Ovary (tissue), 7 donors: ENCODE measurements at regions not wholly inside any gene's neighbourhood (a gene's known extent, or its start where the extent isn't known, plus 50 kb on each side); places are given as distances from the start of the nearest gene placed in this dataset.

ENCODE experiments used
- DNase-seq, 5 donors: peaks; one replicate each; pipeline ENCODE4 v3.0.0-alpha.2; 2019 to 2020
- H3K27ac ChIP-seq, 2 donors: fragments of 200-600 bp; one replicate each; pipeline versions ENCODE4 v1.5.1 to v1.8.0; 2019 to 2022
- H3K27me3 ChIP-seq: fragments of 200-600 bp; one replicate; pipeline ENCODE4 v1.8.0; 2022
- H3K36me3 ChIP-seq: fragments of 200-600 bp; sonication (generic); one replicate; pipeline ENCODE4 v1.5.1; 2019
- H3K4me1 ChIP-seq: one replicate; pipeline ENCODE4 v1.8.1; 2013; ENCODE audit warnings: mild to moderate bottlenecking, moderate library complexity; ENCODE audit not compliant: insufficient read depth
- H3K4me3 ChIP-seq: fragments of 200-600 bp; sonication (generic); one replicate; pipeline ENCODE4 v1.5.1; 2017
- H3K9me3 ChIP-seq, 2 donors: fragments of 200-600 bp in 1 of 2; sonication (generic) in 1 of 2; one replicate each; pipeline versions ENCODE4 v1.5.1 to v1.8.1; 2013 to 2019; ENCODE audit warnings: mild to moderate bottlenecking in 1 of 2, moderate library complexity in 1 of 2
- CTCF ChIP-seq, 3 donors: fragments of 450-650 bp in 2 of 3; fragments of 200-600 bp in 1 of 3; IDR thresholded peaks; one replicate each; pipeline versions ENCODE4 v1.5.1 to v1.8.0; 2016 to 2022; ENCODE audit warnings: antibody characterized with exemption in 3 of 3, mild to moderate bottlenecking in 1 of 3
- EP300 ChIP-seq: sonication (generic); formaldehyde crosslinking; IDR thresholded peaks from one replicate; pipeline ENCODE4 v1.6.1; 2017; ENCODE audit warnings: antibody characterized with exemption
- POLR2A ChIP-seq: fragments of 450-650 bp; IDR thresholded peaks from one replicate; pipeline ENCODE4 v1.6.1; 2017; ENCODE audit warnings: antibody characterized with exemption, mild to moderate bottlenecking, moderate library complexity
- WGBS, 3 donors: extraction: QIAGEN DNeasy Blood & Tissue Kit in 1 of 3; methylation state at CpG; one replicate each; pipeline versions ENCODE4 v1.1.5 to v1.1.7; 2013 to 2017; 5-methylcytosine and 5-hydroxymethylcytosine counted together
- intact Hi-C, 4 donors: fragments of 100-400 bp; cut with DNase I; formaldehyde crosslinking; loops; one replicate each; pipeline versions ENCODE4 v1.11.0 to v1.15.1; 2022 to 2023
- donor health status: DM: no; HTN: no; CAD: no; lungs with moderate emphysema.
- donor health status: DM: no; HTN: no; CAD: no.
- donor health status: Bipolar disorder and iron deficiency.
- donor health status: DM: no; HTN: no; CAD: no.
- donor health status: DM: yes; HTN: yes; CAD: no.

GRCh38 chr12:75661908-75662307, 150.5 kb upstream of the KRR1 start:
- Histone ChIP-seq H3K36me3 (no peaks in the 10 kb centered on the region), H3K4me1 (no peaks in the 10 kb centered on the region), H3K27me3 (no peaks in the 10 kb centered on the region), H3K4me3 (no peak overlapping the region), H3K27ac (no peak overlapping the region), H3K9me3 (no peaks in the 10 kb centered on the region)
- TF ChIP-seq EP300 (no peak), CTCF (IDR thresholded peaks at IDR 0.05) (no peak), POLR2A (no peak)
- no peak for DNase-seq
- intact Hi-C loops, result no loop called here
- WGBS, 3 donors, result 0 to 10% (median 3%) methylated on average over 1 of the region's 1 CpG

- no peaks in the 10 kb centered on the region for H3K27me3 ChIP-seq
- H3K4me1 ChIP-seq, result no peaks in the 10 kb centered on the region
- no peaks in the 10 kb centered on the region for H3K36me3 ChIP-seq
- H3K4me3 ChIP-seq, result no peak overlapping the region
- DNase-seq, result no peak
- TF ChIP-seq EP300, result no peak
- no peak for TF ChIP-seq CTCF (IDR thresholded peaks at IDR 0.05)
- no peak for TF ChIP-seq POLR2A
- no peak overlapping the region for H3K27ac ChIP-seq
- 87 to 92% (median 90%) methylated on average over 3 of the region's 3 CpGs for WGBS, 3 donors
- H3K9me3 ChIP-seq, result no peaks in the 10 kb centered on the region
- intact Hi-C loops, result no loop called here
These were observed 149.5 kb upstream of the KRR1 start for GRCh38 chr12:75660805-75661404.

- Histone ChIP-seq H3K9me3 (no peaks in the 10 kb centered on the region), H3K4me3 (no peak overlapping the region), H3K27ac (no peak overlapping the region), H3K36me3 (no peaks in the 10 kb centered on the region), H3K4me1 (no peaks in the 10 kb centered on the region), H3K27me3 (no peaks in the 10 kb centered on the region)
- no peak for DNase-seq
- 69 to 87% (median 77%) methylated on average over 4 of the region's 4 CpGs for WGBS, 3 donors
- TF ChIP-seq POLR2A (no peak), CTCF (IDR thresholded peaks at IDR 0.05) (no peak), EP300 (no peak)
- intact Hi-C loops, result no loop called here
These were observed 148.7 kb upstream of the KRR1 start for GRCh38 chr12:75660107-75660530.

- no peak overlapping the region for H3K27ac ChIP-seq
- intact Hi-C loops, result no loop called here
These were observed 147.8 kb upstream of the KRR1 start for GRCh38 chr12:75658901-75659823.

GRCh38 chr12:75658286-75658685, 146.9 kb upstream of the KRR1 start:
- Histone ChIP-seq H3K4me1 (no peaks in the 10 kb centered on the region), H3K36me3 (no peaks in the 10 kb centered on the region), H3K9me3 (no peaks in the 10 kb centered on the region), H3K27me3 (no peaks in the 10 kb centered on the region), H3K4me3 (no peak overlapping the region), H3K27ac (no peak overlapping the region)
- intact Hi-C loops, result no loop called here
- TF ChIP-seq EP300 (no peak), CTCF (IDR thresholded peaks at IDR 0.05) (no peak), POLR2A (no peak)
- DNase-seq, result no peak

More at GRCh38 chr12:75658901-75659823, 147.8 kb upstream of the KRR1 start:
- Histone ChIP-seq H3K4me3 (no peak overlapping the region), H3K27me3 (no peaks in the 10 kb centered on the region), H3K9me3 (no peaks in the 10 kb centered on the region), H3K4me1 (no peaks in the 10 kb centered on the region), H3K36me3 (no peaks in the 10 kb centered on the region)
- TF ChIP-seq POLR2A, result no peak
- 46 to 48% (median 47%) methylated on average over 9 of the region's 9 CpGs for WGBS, 3 donors
- no peak for DNase-seq
